GM19463 (cell line): ENCODE measurements at regions not wholly inside any gene's neighbourhood (a gene's known extent, or its start where the extent isn't known, plus 50 kb on each side); places are given as distances from the start of the nearest gene placed in this dataset.
"Not testable (repeated sequence)": the region's sequence is repeated elsewhere in the genome, so short reads cannot be mapped to it uniquely, and the experiment has no call there.

ENCODE experiments used
- ATAC-seq: cut with Tn5 transposase; IDR thresholded peaks from one replicate; pipeline ENCODE4 v1.9.1; 2021; ENCODE audit warnings: mild to moderate bottlenecking, moderate library complexity; ENCODE audit not compliant: unreplicated experiment

DNA sequence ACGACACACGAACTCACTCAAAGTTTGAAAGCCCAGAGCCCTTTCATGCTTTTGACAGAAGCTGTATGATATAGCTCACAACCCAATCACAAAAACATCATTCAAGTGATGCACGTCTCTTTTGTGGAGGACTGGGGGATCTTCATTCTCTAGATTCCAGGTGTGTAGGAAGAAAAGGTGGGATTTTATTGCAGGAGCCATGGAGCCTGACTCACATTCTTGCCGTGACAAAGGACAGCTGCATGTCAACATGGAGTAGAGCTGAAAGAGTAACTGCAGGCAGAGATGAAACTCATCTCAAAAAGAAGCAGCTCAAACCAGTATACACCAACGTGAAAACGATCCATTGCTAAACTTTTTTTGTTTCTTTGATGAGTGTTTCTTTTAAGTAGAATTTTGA, 50.9 kb upstream of the PDE1A start:
- ATAC-seq, result no peak

- no peak for ATAC-seq
Measured at GRCh38 chr2:182481676-182482075, 54.8 kb upstream of the PDE1A start.

GRCh38 chr2:182482511-182482910, 55.7 kb upstream of the PDE1A start:
- ATAC-seq, result no peak

DNA sequence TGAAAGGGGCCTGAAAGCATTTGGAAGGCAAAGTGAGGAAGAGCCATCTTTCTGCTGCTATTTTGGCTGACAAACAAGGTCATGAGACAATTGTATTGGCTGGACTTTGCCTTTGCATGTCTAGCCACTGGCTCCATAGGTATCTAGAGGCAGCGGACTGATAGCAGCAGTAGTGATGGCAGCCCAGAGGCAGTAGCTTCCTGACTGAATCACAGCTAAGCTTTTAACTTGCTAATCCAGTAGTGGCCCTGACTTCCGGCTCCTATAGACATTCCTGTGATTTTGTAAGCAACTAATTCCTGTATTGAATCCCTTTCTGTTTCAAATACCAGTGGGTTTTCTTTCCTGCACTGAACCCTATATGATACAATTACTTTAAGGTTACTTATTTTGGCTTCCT, 69.8 kb upstream of the PDE1A start:
- no peak for ATAC-seq

GRCh38 chr2:182499706-182500470, 73.1 kb upstream of the PDE1A start:
- ATAC-seq, result no peak

- ATAC-seq, result no peak
Measured at GRCh38 chr2:182503886-182504285, 77.0 kb upstream of the PDE1A start.

DNA sequence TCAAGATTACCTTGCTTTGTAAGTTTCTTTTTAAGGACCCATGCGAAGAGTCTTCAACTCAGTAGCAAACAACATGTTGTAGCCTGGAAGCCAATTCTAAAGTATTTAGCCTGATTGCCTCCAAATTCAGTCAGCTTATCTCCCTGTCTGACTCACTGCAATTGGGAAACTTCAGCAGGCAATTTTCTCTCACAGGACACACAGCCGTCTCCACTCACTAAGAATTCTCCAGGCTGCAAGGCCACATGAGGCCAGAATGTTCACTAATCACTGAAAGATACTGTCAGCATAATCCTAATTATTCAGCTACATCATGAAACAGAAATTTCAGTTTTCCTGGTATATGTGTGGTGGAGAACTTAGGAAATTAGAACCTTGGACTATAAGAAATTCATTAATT, 78.1 kb upstream of the PDE1A start:
- ATAC-seq, result no peak

DNA sequence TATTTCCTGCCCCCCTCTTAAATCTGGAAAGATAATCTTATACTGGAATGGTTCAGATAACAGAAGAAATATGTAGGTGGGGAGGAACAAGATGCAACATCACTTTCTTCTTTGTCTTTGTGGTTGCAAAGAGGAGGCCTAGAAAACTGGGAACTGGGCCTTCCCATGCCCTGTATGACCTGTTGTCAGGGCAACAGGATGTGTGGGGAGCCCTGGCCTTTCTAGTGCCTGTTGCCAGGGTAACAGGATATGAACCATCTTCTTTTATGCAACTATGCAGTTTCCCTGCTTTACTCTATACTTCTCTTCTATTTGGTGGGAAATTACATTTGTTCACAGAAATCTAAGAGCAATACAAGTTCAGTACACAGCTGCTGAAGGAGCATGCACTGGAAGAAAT, 79.8 kb upstream of the PDE1A start:
- ATAC-seq, result no peak

GRCh38 chr2:182508583-182508982, 81.7 kb upstream of the PDE1A start:
- ATAC-seq, result not testable (repeated sequence)

GRCh38 chr2:182509216-182509615, 82.4 kb upstream of the PDE1A start:
- ATAC-seq, result no peak

GRCh38 chr2:182521453-182522404, 94.9 kb upstream of the PDE1A start:
- ATAC-seq, result peak; percentile 24

- peak; percentile 57 for ATAC-seq
Measured at GRCh38 chr2:182522405-182522896, 95.6 kb upstream of the PDE1A start.

- peak; percentile 47 for ATAC-seq
Measured at GRCh38 chr2:182522972-182523473, 96.2 kb upstream of the PDE1A start.

DNA sequence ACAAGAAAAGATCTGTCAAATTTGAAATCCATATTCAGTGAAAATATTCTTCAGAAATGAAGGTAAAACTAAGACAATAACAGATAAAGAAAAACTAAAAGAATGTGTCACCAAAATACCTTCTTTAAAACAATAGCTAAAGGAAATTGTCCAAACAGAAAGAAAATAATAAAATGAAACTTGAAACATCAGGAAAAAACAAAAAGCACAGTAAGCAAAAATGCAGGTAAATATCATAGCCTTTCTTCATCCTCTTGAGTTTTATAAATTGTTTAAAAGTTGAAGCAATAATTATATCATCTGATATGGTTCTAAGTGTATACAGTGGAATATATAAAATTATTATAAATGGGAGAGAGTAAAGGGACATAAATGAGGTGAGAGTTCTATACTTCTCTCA, 103.8 kb upstream of the PDE1A start:
- no peak for ATAC-seq

DNA sequence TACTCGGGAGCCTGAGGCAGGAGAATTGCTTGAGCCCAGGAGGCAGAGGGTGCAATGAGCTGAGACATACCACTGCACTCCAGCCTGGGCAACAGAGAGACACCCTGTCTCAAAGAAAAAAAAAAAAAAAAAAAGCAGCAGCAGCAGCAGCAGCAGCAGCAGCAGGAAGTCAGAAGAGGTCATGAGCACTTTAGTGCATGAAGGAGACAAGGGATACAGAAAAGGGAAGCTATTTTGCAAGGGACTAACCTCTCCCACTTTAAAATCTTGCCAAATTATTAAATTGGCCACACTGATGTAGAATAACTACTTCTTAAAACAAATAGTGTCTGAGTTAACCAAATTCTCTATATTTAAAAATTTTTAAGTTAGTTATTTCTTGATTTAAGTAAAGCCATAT, 113.4 kb upstream of the PDE1A start:
- no peak for ATAC-seq

GRCh38 chr2:182541268-182541667, 114.4 kb upstream of the PDE1A start:
- peak; percentile 50 for ATAC-seq

GRCh38 chr2:182542501-182543258, 115.8 kb upstream of the PDE1A start:
- ATAC-seq, result no peak

DNA sequence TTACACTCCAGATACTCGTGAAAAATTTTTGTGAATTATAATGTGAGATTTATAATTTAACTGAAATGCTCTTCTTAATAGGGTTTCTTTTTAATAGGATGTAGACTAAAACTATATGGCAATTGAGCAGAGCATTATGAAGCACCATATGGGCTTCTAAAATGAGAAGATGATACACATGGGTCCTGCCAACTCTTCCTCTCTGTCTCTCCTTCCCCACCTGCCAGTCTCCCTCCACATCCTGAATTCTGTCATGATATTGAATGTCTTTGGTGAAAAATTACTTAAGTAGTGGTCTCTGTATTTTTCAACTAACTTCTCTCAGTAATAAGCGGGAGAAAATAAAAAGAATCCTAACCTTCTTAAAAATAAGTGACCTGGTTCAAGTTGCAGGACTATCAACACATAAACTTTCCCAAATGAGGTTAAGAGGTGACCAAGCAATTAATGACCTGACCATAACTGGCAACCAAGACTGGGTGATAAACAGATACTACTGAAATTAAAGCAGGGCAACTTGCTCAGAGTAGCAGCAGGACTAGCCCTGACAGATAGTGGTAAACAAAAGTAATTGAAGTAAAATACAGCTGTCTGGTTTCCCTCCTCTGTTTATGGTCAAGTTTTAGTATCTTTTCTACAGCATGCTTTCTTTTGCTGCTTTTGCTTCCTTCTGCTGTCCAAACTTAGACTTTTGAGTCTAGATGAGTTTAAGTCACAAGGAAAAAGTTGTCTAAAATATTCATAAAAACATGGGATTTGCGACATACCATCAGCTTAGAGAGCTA, 117.1 kb upstream of the PDE1A start:
- ATAC-seq, result no peak

GRCh38 chr2:182545420-182546167, 118.8 kb upstream of the PDE1A start:
- ATAC-seq, result peak; percentile 81
